HG02870 (cell line): ENCODE measurements at regions not wholly inside any gene's neighbourhood (a gene's known extent, or its start where the extent isn't known, plus 50 kb on each side); places are given as distances from the start of the nearest gene placed in this dataset.
"Not testable (repeated sequence)": the region's sequence is repeated elsewhere in the genome, so short reads cannot be mapped to it uniquely, and the experiment has no call there.

Experiments
- ATAC-seq: cut with Tn5 transposase; IDR thresholded peaks from one replicate; pipeline ENCODE4 v1.9.1; 2021; ENCODE audit warnings: mild to moderate bottlenecking, moderate library complexity; ENCODE audit not compliant: unreplicated experiment

- not testable (repeated sequence) for ATAC-seq
Measured at GRCh38 chr4:75192182-75192581, 259.3 kb downstream of the PARM1 start.

GRCh38 chr4:75189711-75190335 is 256.9 kb downstream of the PARM1 start:
- no peak for ATAC-seq

- ATAC-seq, result peak; percentile 81
Measured at GRCh38 chr4:75180790-75181776, 248.2 kb downstream of the PARM1 start.

GRCh38 chr4:75180217-75180616 is 247.3 kb downstream of the PARM1 start:
- no peak for ATAC-seq

GRCh38 chr4:75179510-75179909 is 246.6 kb downstream of the PARM1 start:
- no peak for ATAC-seq

- peak; percentile 97 for ATAC-seq
Measured at GRCh38 chr4:75172551-75172950, 239.6 kb downstream of the PARM1 start.

- ATAC-seq, result no peak
Measured at GRCh38 chr4:75169427-75169826, 236.5 kb downstream of the PARM1 start.

- no peak for ATAC-seq
Measured at GRCh38 chr4:75169020-75169419, 236.1 kb downstream of the PARM1 start.

GRCh38 chr4:75168548-75168947 is 235.6 kb downstream of the PARM1 start:
- ATAC-seq, result no peak

- not testable (repeated sequence) for ATAC-seq
Measured at GRCh38 chr4:75165100-75165499, 232.2 kb downstream of the PARM1 start.

GRCh38 chr4:75158451-75158850 is 225.5 kb downstream of the PARM1 start:
- ATAC-seq, result no peak

- ATAC-seq, result no peak
Measured at GRCh38 chr4:75154994-75155393, 222.1 kb downstream of the PARM1 start.

GRCh38 chr4:75146223-75146622 is 213.3 kb downstream of the PARM1 start:
- no peak for ATAC-seq

- ATAC-seq, result no peak
Measured at GRCh38 chr4:75144475-75144874, 211.6 kb downstream of the PARM1 start.

GRCh38 chr4:75142850-75143249 is 209.9 kb downstream of the PARM1 start:
- ATAC-seq, result no peak

GRCh38 chr4:75142382-75142781 is 209.5 kb downstream of the PARM1 start:
- no peak for ATAC-seq

GRCh38 chr4:75141162-75141561 is 208.2 kb downstream of the PARM1 start:
- ATAC-seq, result no peak

GRCh38 chr4:75137302-75137701 is 204.4 kb downstream of the PARM1 start:
- no peak for ATAC-seq

- no peak for ATAC-seq
Measured at GRCh38 chr4:75135068-75135825, 202.3 kb downstream of the PARM1 start.

GRCh38 chr4:75126870-75127269 is 194.0 kb downstream of the PARM1 start:
- ATAC-seq, result not testable (repeated sequence)

GRCh38 chr4:75126058-75126457 is 193.1 kb downstream of the PARM1 start:
- ATAC-seq, result no peak
